ENCODE measurements at regions not wholly inside any gene's neighbourhood (a gene's known extent, or its start where the extent isn't known, plus 50 kb on each side); places are given as distances from the start of the nearest gene placed in this dataset.

- intact Hi-C loops (cut with DNase I): no loop called here
- 85 to 89% (median 88%) methylated on average over 6 of the region's 6 CpGs for WGBS, 3 donors
- no peak overlapping the region for H3K27ac ChIP-seq
- no peak for DNase-seq
- H3K27me3 ChIP-seq: no peaks in the 10 kb centered on the region
- TF ChIP-seq CTCF (IDR thresholded peaks at IDR 0.05) (no peak), POLR2A (IDR thresholded peaks at IDR 0.05) (no peak), EP300 (IDR thresholded peaks at IDR 0.05) (no peak)
- no peaks in the 10 kb centered on the region for H3K4me1 ChIP-seq (ENCODE audit: insufficient read depth)
- no peak overlapping the region for H3K4me3 ChIP-seq
- H3K36me3 ChIP-seq: no peaks in the 10 kb centered on the region
- H3K9me3 ChIP-seq: no peaks in the 10 kb centered on the region
Observed at GRCh38 chr3:31075876-31076275, 181.4 kb upstream of the GADL1 start.

- Histone ChIP-seq H3K36me3 (no peaks in the 10 kb centered on the region), H3K9me3 (no peaks in the 10 kb centered on the region), H3K4me3 (no peak overlapping the region), H3K4me1 (ENCODE audit: insufficient read depth) (peaks cover 2% of the 10 kb centered on the region), H3K27ac (no peak overlapping the region), H3K27me3 (no peaks in the 10 kb centered on the region)
- 45 to 48% (median 47%) methylated on average over 3 of the region's 3 CpGs for WGBS, 3 donors
- intact Hi-C loops (cut with DNase I): no loop called here
- no peak for DNase-seq
- TF ChIP-seq EP300 (IDR thresholded peaks at IDR 0.05) (no peak), POLR2A (IDR thresholded peaks at IDR 0.05) (no peak), CTCF (IDR thresholded peaks at IDR 0.05) (no peak)
Observed at GRCh38 chr3:31077021-31077601, 182.7 kb upstream of the GADL1 start.

GRCh38 chr3:31077826-31078225 lies 183.4 kb upstream of the GADL1 start:
- WGBS, 3 donors: 91 to 100% (median 100%) methylated on average over 1 of the region's 1 CpG
- DNase-seq: no peak
- Histone ChIP-seq H3K4me3 (no peak overlapping the region), H3K9me3 (no peaks in the 10 kb centered on the region), H3K27me3 (no peaks in the 10 kb centered on the region), H3K4me1 (ENCODE audit: insufficient read depth) (peaks cover 2% of the 10 kb centered on the region), H3K36me3 (no peaks in the 10 kb centered on the region), H3K27ac (no peak overlapping the region)
- TF ChIP-seq CTCF (IDR thresholded peaks at IDR 0.05) (no peak), EP300 (IDR thresholded peaks at IDR 0.05) (no peak), POLR2A (IDR thresholded peaks at IDR 0.05) (no peak)
- intact Hi-C loops (cut with DNase I): no loop called here

GRCh38 chr3:31079689-31080088 lies 185.2 kb upstream of the GADL1 start:
- Histone ChIP-seq H3K36me3 (no peaks in the 10 kb centered on the region), H3K9me3 (no peaks in the 10 kb centered on the region), H3K27me3 (no peaks in the 10 kb centered on the region), H3K4me1 (ENCODE audit: insufficient read depth) (peaks cover 2% of the 10 kb centered on the region), H3K27ac (no peak overlapping the region), H3K4me3 (no peak overlapping the region)
- TF ChIP-seq POLR2A (IDR thresholded peaks at IDR 0.05): no peak
- 84 to 95% (median 93%) methylated on average over 4 of the region's 4 CpGs for WGBS, 3 donors
- no peak for DNase-seq
- intact Hi-C loops (cut with DNase I): no loop called here

- WGBS, 3 donors: 15 to 29% (median 27%) methylated on average over 2 of the region's 2 CpGs
Observed at GRCh38 chr3:31081018-31081662, 186.7 kb upstream of the GADL1 start.

More at GRCh38 chr3:31081018-31081662, 186.7 kb upstream of the GADL1 start:
- no peak for DNase-seq
- Histone ChIP-seq H3K9me3 (no peaks in the 10 kb centered on the region), H3K4me3 (no peak overlapping the region), H3K27ac (no peak overlapping the region), H3K4me1 (ENCODE audit: insufficient read depth) (peaks cover 2% of the 10 kb centered on the region), H3K27me3 (no peaks in the 10 kb centered on the region), H3K36me3 (no peaks in the 10 kb centered on the region)
- intact Hi-C loops (cut with DNase I): no loop called here
- TF ChIP-seq CTCF (IDR thresholded peaks at IDR 0.05) (no peak), EP300 (IDR thresholded peaks at IDR 0.05) (no peak), POLR2A (IDR thresholded peaks at IDR 0.05) (no peak)
